K562 (cell line): ENCODE measurements at regions not wholly inside any gene's neighbourhood (a gene's known extent, or its start where the extent isn't known, plus 50 kb on each side); places are given as distances from the start of the nearest gene placed in this dataset.

Experiments
- ATAC-seq: fragments of 200-7000 bp; cut with Tn5 transposase; 3 replicates; pipeline ENCODE4 v1.9.1; 2020; ENCODE audit warnings: moderate library complexity
- BruUV-seq: library from RNA; stranded (reverse); fragments of 400-500 nt; replicated peaks from 2 replicates; lab custom pipeline; 2021; lab: Mats Ljungman, UMichigan
- CTCF ChIA-PET: fragments of 300-600 bp; formaldehyde crosslinking; extraction: SDS; loops from one replicate; lab custom pipeline; 2021; ENCODE audit warnings: low intra/inter-chr PET ratio; lab: Yijun Ruan, JAX
- POLR2A ChIA-PET: fragments of 300-600, 350-650 bp; sonication (Branson Sonifier 250); formaldehyde crosslinking; extraction: SDS; loops from one replicate; lab custom pipeline; 2021; ENCODE audit warnings: antibody characterized with exemption, inconsistent platforms; lab: Yijun Ruan, JAX
- DNase-seq, 4 experiments: peaks; one replicate each; pipeline versions ENCODE4 v3.0.0 to v3.0.0-alpha.2; 2011 to 2018; ENCODE audit warnings: low spot score in 3 of 4, mixed read lengths in 3 of 4; ENCODE audit errors: extremely low read depth in 1 of 4
- FAIRE-seq: peaks from 2 replicates; lab custom pipeline; 2011; peaks lifted over from hg19 to GRCh38; lab: Jason Lieb, UNC
- H2AFZ ChIP-seq: 2 replicates; pipeline ENCODE4 v1.6.0; 2011; ENCODE audit warnings: low read depth, low read length, control low read depth, inconsistent platforms
- H3K27ac ChIP-seq: fragments of 200-600 bp; 3 replicates; pipeline ENCODE4 v1.8.0; 2011; ENCODE audit warnings: low read depth, mild to moderate bottlenecking, control low read depth, inconsistent platforms, low read length, moderate library complexity, mixed read lengths; ENCODE audit errors: extremely low read depth
- H3K27me3 ChIP-seq, 2 experiments: fragments of 300-600 bp in 1 of 2; 2 replicates in 1 of 2; 3 replicates in 1 of 2; pipeline versions ENCODE4 v1.6.0 to v1.8.0; 2011; ENCODE audit warnings: inconsistent platforms in 2 of 2, low read length in 2 of 2, mild to moderate bottlenecking in 1 of 2, mixed read lengths in 1 of 2, moderate library complexity in 1 of 2; ENCODE audit not compliant: control insufficient read depth in 2 of 2, insufficient read depth in 2 of 2
- H3K36me3 ChIP-seq: fragments of 300-600 bp; 3 replicates; pipeline ENCODE4 v1.8.0; 2011; ENCODE audit warnings: mild to moderate bottlenecking, low read length, inconsistent platforms; ENCODE audit not compliant: control insufficient read depth, insufficient read depth
- H3K4me1 ChIP-seq, 2 experiments: fragments of 200-600 bp in 1 of 2; replicated peaks in 1 of 2; 2 replicates in 1 of 2; 3 replicates in 1 of 2; pipeline versions ENCODE4 v1.5.1 to v1.8.0; 2011; ENCODE audit warnings: inconsistent platforms in 2 of 2, low read length in 2 of 2, mild to moderate bottlenecking in 1 of 2, mixed read lengths in 1 of 2, moderate library complexity in 1 of 2; ENCODE audit not compliant: control insufficient read depth in 2 of 2, insufficient read depth in 2 of 2
- H3K4me2 ChIP-seq: 2 replicates; pipeline ENCODE4 v1.6.1; 2011; ENCODE audit warnings: low read length, control low read depth, inconsistent platforms, mixed read lengths; ENCODE audit not compliant: insufficient read depth
- H3K4me3 ChIP-seq: fragments of 200-600 bp; sonication (generic), shearing (Covaris generic); 2 replicates; pipeline ENCODE4 v1.5.1; 2016; ENCODE audit warnings: control low read depth, inconsistent platforms
- H3K79me2 ChIP-seq: fragments of 200-600 bp; 3 replicates; pipeline ENCODE4 v1.8.0; 2011; ENCODE audit warnings: low read length, inconsistent platforms; ENCODE audit not compliant: control insufficient read depth, insufficient read depth
- H3K9ac ChIP-seq, 2 experiments: 2 replicates each; pipeline versions ENCODE4 v1.6.0 to v1.6.1; 2011; ENCODE audit warnings: low read depth in 2 of 2, low read length in 2 of 2, control low read depth in 1 of 2, inconsistent platforms in 1 of 2, mild to moderate bottlenecking in 1 of 2, mixed read lengths in 1 of 2; ENCODE audit not compliant: insufficient read depth in 1 of 2
- H3K9me1 ChIP-seq: one replicate; pipeline ENCODE4 v1.6.0; 2011; ENCODE audit warnings: inconsistent platforms, mild to moderate bottlenecking, low read length, moderate library complexity; ENCODE audit not compliant: control insufficient read depth, insufficient read depth
- H3K9me3 ChIP-seq: replicated peaks from 2 replicates; pipeline ENCODE4 v1.5.1; 2011; ENCODE audit warnings: low read depth, low read length, inconsistent platforms; ENCODE audit not compliant: control insufficient read depth, insufficient read depth
- H4K20me1 ChIP-seq: replicated peaks from 2 replicates; pipeline ENCODE4 v1.6.1; 2011; ENCODE audit warnings: low read length, inconsistent platforms, mixed read lengths; ENCODE audit not compliant: control insufficient read depth, insufficient read depth
- ARID3B ChIP-seq: fragments of 250-450 bp; sonication (Bioruptor Pico); IDR thresholded peaks from 2 replicates; pipeline ENCODE4 v1.4.0; 2020; ENCODE audit warnings: borderline replicate concordance
- CREBBP ChIP-seq: IDR thresholded peaks from one replicate; pipeline ENCODE4 v1.6.1; 2012; ENCODE audit warnings: low read depth, mild to moderate bottlenecking, control low read depth, inconsistent platforms, low read length
- GATAD2A ChIP-seq: fragments of 450-650 bp; IDR thresholded peaks from 2 replicates; pipeline ENCODE4 v1.6.1; 2017
- POLR3G ChIP-seq: IDR thresholded peaks from 2 replicates; pipeline ENCODE4 v1.6.1; 2011; ENCODE audit not compliant: insufficient read length, insufficient replicate concordance; ENCODE audit errors: extremely low read depth
- PTRF ChIP-seq: fragments of 450-650 bp; IDR thresholded peaks from 2 replicates; pipeline ENCODE4 v1.6.1; 2016; ENCODE audit warnings: mild to moderate bottlenecking, missing genetic modification characterization, missing compliant biosample characterization
- SREBF2 ChIP-seq: sonication (generic); formaldehyde crosslinking; IDR thresholded peaks from 2 replicates; pipeline ENCODE4 v1.4.0; 2020; ENCODE audit warnings: mild to moderate bottlenecking, missing genetic modification reagents
- ZNF12 ChIP-seq: sonication (generic); formaldehyde crosslinking; IDR thresholded peaks from 2 replicates; pipeline ENCODE4 v1.4.0; 2020; ENCODE audit warnings: mild to moderate bottlenecking, missing genetic modification reagents
- ZNF280A ChIP-seq: fragments of 450-650 bp; IDR thresholded peaks from 2 replicates; pipeline ENCODE4 v1.6.1; 2018; ENCODE audit warnings: mild to moderate bottlenecking, low read depth; ENCODE audit not compliant: partially characterized antibody
- WGBS: fragments of 100-300 bp; shearing (Covaris generic); methylation state at CpG from one replicate; pipeline ENCODE4 v1.1.6; 2016; ENCODE audit warnings: low coverage, mixed read lengths; ENCODE audit not compliant: insufficient coverage; ENCODE audit errors: missing lambda C conversion rate; 5-methylcytosine and 5-hydroxymethylcytosine counted together
- in situ Hi-C: fragments of 300-500 bp; cut with MboI; formaldehyde crosslinking; loops from 4 replicates; pipeline ENCODE4 v1.15.0; 2018; ENCODE audit warnings: inconsistent platforms, mixed read lengths
- intact Hi-C: fragments of 100-400 bp; cut with micrococcal nuclease; formaldehyde crosslinking; loops from 2 replicates; pipeline ENCODE4 v1.14.2; 2022

- 0% methylated on average over 1 of the region's 1 CpG for WGBS
- H3K4me3 ChIP-seq: no peak overlapping the region
- no peaks in the 10 kb centered on the region for H3K4me1 ChIP-seq
- H4K20me1 ChIP-seq: no peaks in the 10 kb centered on the region
- no peak for FAIRE-seq
- in situ Hi-C loops: no loop called here
- no peak overlapping the region for H3K4me2 ChIP-seq
- no peaks in the 10 kb centered on the region for H3K36me3 ChIP-seq
- no TSS peak for BruUV-seq
- no peak for DNase-seq
- H3K9me1 ChIP-seq: no peaks in the 10 kb centered on the region
- H3K27ac ChIP-seq: no peak overlapping the region
- H3K9ac ChIP-seq: no peak overlapping the region
- H2AFZ ChIP-seq: no peak overlapping the region
- no peaks in the 10 kb centered on the region for H3K79me2 ChIP-seq
- H3K9me3 ChIP-seq: no peaks in the 10 kb centered on the region
- POLR2A ChIA-PET: no interaction called here
- TF ChIP-seq CREBBP (no peak), SREBF2 (no peak), PTRF (tag) (no peak), ZNF12 (no peak), GATAD2A (no peak), ZNF280A (no peak), ARID3B (CRISPR knock-in tag) (no peak), POLR3G (no peak)
- TF ChIP-seq, all 486 proteins: peak for 0
- no peak for ATAC-seq
- no peaks in the 10 kb centered on the region; a peak in 1 of 5 replicates for H3K27me3 ChIP-seq
- intact Hi-C loops: no loop called here
- CTCF ChIA-PET: no interaction called here
Observed at GRCh38 chr7:96424411-96424810, 102.5 kb upstream of the SLC25A13 start.
